ENCODE measurements at regions not wholly inside any gene's neighbourhood (a gene's known extent, or its start where the extent isn't known, plus 50 kb on each side); places are given as distances from the start of the nearest gene placed in this dataset.
A peak's percentile ranks its signal among the peaks of the same experiment; 100 is the strongest.

GRCh38 chr1:111556325-111557037 is 53.0 kb upstream of the ADORA3 start:
- H3K27me3 ChIP-seq (ENCODE audit: control insufficient read depth in 1 of 2, insufficient read depth in 2 of 2, low read length in 2 of 2) = no peaks in the 10 kb centered on the region
- no peak overlapping the region for H3K4me3 ChIP-seq (ENCODE audit: low read length in 2 of 2)
- no peaks in the 10 kb centered on the region for H3K36me3 ChIP-seq (ENCODE audit: control insufficient read depth in 2 of 2, insufficient read depth in 2 of 2, low read length in 2 of 2)
- H3K4me1 ChIP-seq (ENCODE audit: control insufficient read depth, insufficient read depth, low read length) = no peaks in the 10 kb centered on the region
- no peak overlapping the region for H3K9ac ChIP-seq (ENCODE audit: low read length in 2 of 2)
- H3K9me3 ChIP-seq (ENCODE audit: control insufficient read depth in 2 of 2, low read length in 2 of 2) = no peaks in the 10 kb centered on the region
- no peak overlapping the region for H3K27ac ChIP-seq (ENCODE audit: low read length)

DNA sequence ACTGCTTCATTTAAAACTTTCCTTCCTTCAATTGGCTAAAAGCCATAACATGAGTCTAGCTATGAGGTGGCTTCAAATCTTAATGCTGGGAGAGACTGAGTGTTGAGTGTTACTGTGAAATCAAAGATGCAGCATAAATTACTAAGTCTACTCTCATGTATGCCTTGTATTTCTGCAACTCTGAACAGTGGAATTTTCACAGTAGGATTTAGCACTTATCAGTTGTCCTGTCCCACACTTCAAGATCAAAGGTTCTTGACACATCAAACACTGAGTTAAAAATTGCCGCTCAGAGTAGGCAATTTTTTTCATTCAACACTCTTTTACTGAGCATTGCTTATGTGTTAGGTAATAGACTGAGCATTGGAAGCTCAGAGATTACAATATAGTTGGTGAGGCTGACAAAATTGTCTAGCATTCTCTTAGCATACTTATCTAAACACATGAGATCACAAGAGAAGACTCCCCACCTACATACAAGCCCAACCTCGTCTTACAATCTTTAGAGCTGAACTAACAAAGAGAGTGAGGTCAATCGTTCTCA is 56.4 kb upstream of the ADORA3 start:
- Histone ChIP-seq H3K27ac (ENCODE audit: low read length) (no peak overlapping the region), H3K27me3 (ENCODE audit: control insufficient read depth in 1 of 2, insufficient read depth in 2 of 2, low read length in 2 of 2) (no peaks in the 10 kb centered on the region), H3K4me1 (ENCODE audit: control insufficient read depth, insufficient read depth, low read length) (no peaks in the 10 kb centered on the region), H3K36me3 (ENCODE audit: control insufficient read depth in 2 of 2, insufficient read depth in 2 of 2, low read length in 2 of 2) (no peaks in the 10 kb centered on the region), H3K9me3 (ENCODE audit: control insufficient read depth in 2 of 2, low read length in 2 of 2) (no peaks in the 10 kb centered on the region), H3K9ac (ENCODE audit: low read length in 2 of 2) (no peak overlapping the region), H3K4me3 (ENCODE audit: low read length in 2 of 2) (no peak overlapping the region)

- H3K27me3 ChIP-seq (ENCODE audit: control insufficient read depth in 1 of 2, insufficient read depth in 2 of 2, low read length in 2 of 2) = no peaks in the 10 kb centered on the region
- no peaks in the 10 kb centered on the region for H3K36me3 ChIP-seq (ENCODE audit: control insufficient read depth in 2 of 2, insufficient read depth in 2 of 2, low read length in 2 of 2)
- H3K4me3 ChIP-seq (ENCODE audit: low read length in 2 of 2) = no peak overlapping the region
- H3K9ac ChIP-seq (ENCODE audit: low read length in 2 of 2) = no peak overlapping the region
- no peaks in the 10 kb centered on the region for H3K9me3 ChIP-seq (ENCODE audit: control insufficient read depth in 2 of 2, low read length in 2 of 2)
- H3K27ac ChIP-seq (ENCODE audit: low read length) = no peak overlapping the region
- H3K4me1 ChIP-seq (ENCODE audit: control insufficient read depth, insufficient read depth, low read length) = no peaks in the 10 kb centered on the region
These were observed 57.9 kb upstream of the ADORA3 start for GRCh38 chr1:111561328-111561727.

DNA sequence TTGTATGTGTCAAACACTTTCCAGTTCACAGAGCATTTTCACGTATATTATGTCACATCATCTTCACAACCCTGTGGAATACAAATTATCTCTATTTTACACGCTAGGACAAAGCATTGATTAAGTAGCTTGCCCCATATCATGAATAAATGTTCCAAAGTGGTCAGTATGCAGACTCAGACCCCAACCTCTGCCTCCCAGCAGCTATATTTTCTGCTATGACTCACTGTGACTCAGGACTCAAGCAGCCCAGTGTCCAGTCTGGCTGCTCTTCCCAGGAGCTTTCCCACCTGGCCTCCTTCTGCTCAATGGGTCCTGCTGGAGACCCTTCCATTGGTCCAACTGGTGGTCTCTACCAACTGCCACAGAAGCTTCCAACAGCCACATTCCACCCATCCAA is 56.0 kb upstream of the RAP1A start:
- Histone ChIP-seq H3K27me3 (ENCODE audit: control insufficient read depth in 1 of 2, insufficient read depth in 2 of 2, low read length in 2 of 2) (no peaks in the 10 kb centered on the region), H3K4me3 (ENCODE audit: low read length in 2 of 2) (no peak overlapping the region), H3K27ac (ENCODE audit: low read length) (no peak overlapping the region), H3K9ac (ENCODE audit: low read length in 2 of 2) (no peak overlapping the region), H3K36me3 (ENCODE audit: control insufficient read depth in 2 of 2, insufficient read depth in 2 of 2, low read length in 2 of 2) (no peaks in the 10 kb centered on the region), H3K4me1 (ENCODE audit: control insufficient read depth, insufficient read depth, low read length) (no peaks in the 10 kb centered on the region), H3K9me3 (ENCODE audit: control insufficient read depth in 2 of 2, low read length in 2 of 2) (no peaks in the 10 kb centered on the region)

DNA sequence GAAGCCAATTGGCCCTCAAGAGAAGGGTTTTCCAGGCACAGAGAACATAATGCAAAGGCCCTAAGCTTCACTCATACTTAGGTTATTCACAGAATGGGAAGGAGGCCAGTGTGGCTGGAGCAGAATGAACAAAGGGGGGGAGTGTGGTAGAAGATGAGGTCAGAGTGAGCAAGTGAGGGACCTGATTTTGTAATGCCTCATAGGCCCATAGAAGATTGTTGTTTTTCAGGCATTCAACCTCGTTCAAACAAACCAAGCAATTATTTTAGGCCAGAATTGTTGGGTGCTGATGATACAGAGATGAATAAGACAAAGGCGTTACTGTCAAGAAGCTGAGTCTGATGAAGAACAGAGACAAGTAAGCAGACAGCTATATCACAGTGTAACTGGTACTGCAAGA is 54.5 kb upstream of the RAP1A start:
- no peak overlapping the region for H3K4me3 ChIP-seq (ENCODE audit: low read length in 2 of 2)
- no peaks in the 10 kb centered on the region for H3K27me3 ChIP-seq (ENCODE audit: control insufficient read depth in 1 of 2, insufficient read depth in 2 of 2, low read length in 2 of 2)
- H3K36me3 ChIP-seq (ENCODE audit: control insufficient read depth in 2 of 2, insufficient read depth in 2 of 2, low read length in 2 of 2) = no peaks in the 10 kb centered on the region
- H3K27ac ChIP-seq (ENCODE audit: low read length) = no peak overlapping the region
- no peaks in the 10 kb centered on the region for H3K9me3 ChIP-seq (ENCODE audit: control insufficient read depth in 2 of 2, low read length in 2 of 2)
- H3K4me1 ChIP-seq (ENCODE audit: control insufficient read depth, insufficient read depth, low read length) = no peaks in the 10 kb centered on the region
- no peak overlapping the region for H3K9ac ChIP-seq (ENCODE audit: low read length in 2 of 2)

- H3K4me1 ChIP-seq (ENCODE audit: control insufficient read depth, insufficient read depth, low read length) = peaks cover 2% of the 10 kb centered on the region
- H3K36me3 ChIP-seq (ENCODE audit: control insufficient read depth in 2 of 2, insufficient read depth in 2 of 2, low read length in 2 of 2) = no peaks in the 10 kb centered on the region
- H3K9ac ChIP-seq (ENCODE audit: low read length in 2 of 2) = no peak overlapping the region
- peak overlapping the region in 1 of 2 donors; percentile 1 for H3K4me3 ChIP-seq (ENCODE audit: low read length in 2 of 2)
- no peak overlapping the region for H3K27ac ChIP-seq (ENCODE audit: low read length)
- no peaks in the 10 kb centered on the region for H3K27me3 ChIP-seq (ENCODE audit: control insufficient read depth in 1 of 2, insufficient read depth in 2 of 2, low read length in 2 of 2)
- H3K9me3 ChIP-seq (ENCODE audit: control insufficient read depth in 2 of 2, low read length in 2 of 2) = no peaks in the 10 kb centered on the region
These were observed 53.6 kb upstream of the RAP1A start for GRCh38 chr1:111565968-111566367.

DNA sequence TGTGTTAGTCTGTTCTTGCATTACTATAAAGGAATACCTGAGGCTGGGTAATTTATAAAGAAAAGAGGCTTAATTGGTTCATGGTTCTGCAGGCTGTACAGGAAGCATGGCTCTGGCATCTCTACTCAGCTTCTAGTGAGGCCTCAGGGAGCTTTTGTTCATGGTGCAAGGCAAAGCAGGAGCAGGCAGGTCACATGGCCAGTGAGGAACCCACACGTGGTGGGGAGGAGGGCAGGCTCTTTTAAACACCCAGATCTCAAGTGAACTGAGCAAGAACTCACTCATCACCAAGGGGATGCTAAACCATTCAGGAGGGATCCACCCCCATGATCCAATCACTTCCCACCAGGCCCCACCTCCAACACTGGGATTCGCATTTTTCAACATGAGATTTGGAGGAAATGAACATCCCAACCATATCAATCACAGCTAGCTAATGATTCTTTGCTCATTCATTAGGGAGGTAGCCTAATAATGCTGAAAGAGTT is 51.4 kb upstream of the RAP1A start:
- no peaks in the 10 kb centered on the region for H3K27me3 ChIP-seq (ENCODE audit: control insufficient read depth in 1 of 2, insufficient read depth in 2 of 2, low read length in 2 of 2)
- H3K4me1 ChIP-seq (ENCODE audit: control insufficient read depth, insufficient read depth, low read length) = peaks cover 16% of the 10 kb centered on the region
- no peak overlapping the region for H3K27ac ChIP-seq (ENCODE audit: low read length)
- H3K9me3 ChIP-seq (ENCODE audit: control insufficient read depth in 2 of 2, low read length in 2 of 2) = no peaks in the 10 kb centered on the region
- H3K36me3 ChIP-seq (ENCODE audit: control insufficient read depth in 2 of 2, insufficient read depth in 2 of 2, low read length in 2 of 2) = no peaks in the 10 kb centered on the region
- H3K4me3 ChIP-seq (ENCODE audit: low read length in 2 of 2) = no peak overlapping the region
- no peak overlapping the region for H3K9ac ChIP-seq (ENCODE audit: low read length in 2 of 2)
